ENCODE measurements at regions not wholly inside any gene's neighbourhood (a gene's known extent, or its start where the extent isn't known, plus 50 kb on each side); places are given as distances from the start of the nearest gene placed in this dataset.

- Histone ChIP-seq H3K27ac (ENCODE audit: low read depth, low read length) (no peak overlapping the region), H3K9me3 (ENCODE audit: control insufficient read depth in 5 of 5, low read length in 5 of 5) (no peaks in the 10 kb centered on the region), H3K4me1 (ENCODE audit: control insufficient read depth in 5 of 5, insufficient read depth in 5 of 5, low read length in 5 of 5) (no peaks in the 10 kb centered on the region), H3K9ac (ENCODE audit: low read length in 5 of 5) (no peak overlapping the region), H3K4me3 (ENCODE audit: low read depth in 1 of 5, low read length in 5 of 5) (no peak overlapping the region), H3K27me3 (ENCODE audit: control insufficient read depth in 5 of 5, insufficient read depth in 4 of 5, low read length in 5 of 5) (no peaks in the 10 kb centered on the region), H3K36me3 (ENCODE audit: control insufficient read depth in 5 of 5, insufficient read depth in 5 of 5, low read length in 5 of 5) (no peaks in the 10 kb centered on the region)
Observed at GRCh38 chr11:80054582-80055165, 613.8 kb upstream of the TENM4 start.

GRCh38 chr11:80048513-80048912 lies 607.7 kb upstream of the TENM4 start:
- H3K4me3 ChIP-seq (ENCODE audit: low read depth in 1 of 5, low read length in 5 of 5): no peak overlapping the region
- H3K9me3 ChIP-seq (ENCODE audit: control insufficient read depth in 5 of 5, low read length in 5 of 5): no peaks in the 10 kb centered on the region
- peaks cover 0 to 5% (median 0%) of the 10 kb centered on the region in 5 donors for H3K4me1 ChIP-seq (ENCODE audit: control insufficient read depth in 5 of 5, insufficient read depth in 5 of 5, low read length in 5 of 5)
- no peak overlapping the region for H3K27ac ChIP-seq (ENCODE audit: low read depth, low read length)
- H3K9ac ChIP-seq (ENCODE audit: low read length in 5 of 5): no peak overlapping the region
- no peaks in the 10 kb centered on the region for H3K27me3 ChIP-seq (ENCODE audit: control insufficient read depth in 5 of 5, insufficient read depth in 4 of 5, low read length in 5 of 5)
- no peaks in the 10 kb centered on the region for H3K36me3 ChIP-seq (ENCODE audit: control insufficient read depth in 5 of 5, insufficient read depth in 5 of 5, low read length in 5 of 5)

- Histone ChIP-seq H3K27ac (ENCODE audit: low read depth, low read length) (no peak overlapping the region), H3K4me3 (ENCODE audit: low read depth in 1 of 5, low read length in 5 of 5) (no peak overlapping the region), H3K9me3 (ENCODE audit: control insufficient read depth in 5 of 5, low read length in 5 of 5) (no peaks in the 10 kb centered on the region), H3K4me1 (ENCODE audit: control insufficient read depth in 5 of 5, insufficient read depth in 5 of 5, low read length in 5 of 5) (no peaks in the 10 kb centered on the region), H3K9ac (ENCODE audit: low read length in 5 of 5) (no peak overlapping the region), H3K27me3 (ENCODE audit: control insufficient read depth in 5 of 5, insufficient read depth in 4 of 5, low read length in 5 of 5) (no peaks in the 10 kb centered on the region), H3K36me3 (ENCODE audit: control insufficient read depth in 5 of 5, insufficient read depth in 5 of 5, low read length in 5 of 5) (no peaks in the 10 kb centered on the region)
Observed at GRCh38 chr11:80041136-80042000, 600.5 kb upstream of the TENM4 start.

GRCh38 chr11:80034801-80035200 lies 594.0 kb upstream of the TENM4 start:
- H3K36me3 ChIP-seq (ENCODE audit: control insufficient read depth in 5 of 5, insufficient read depth in 5 of 5, low read length in 5 of 5): no peaks in the 10 kb centered on the region
- no peak overlapping the region for H3K27ac ChIP-seq (ENCODE audit: low read depth, low read length)
- H3K4me3 ChIP-seq (ENCODE audit: low read depth in 1 of 5, low read length in 5 of 5): no peak overlapping the region
- no peaks in the 10 kb centered on the region for H3K27me3 ChIP-seq (ENCODE audit: control insufficient read depth in 5 of 5, insufficient read depth in 4 of 5, low read length in 5 of 5)
- no peaks in the 10 kb centered on the region for H3K4me1 ChIP-seq (ENCODE audit: control insufficient read depth in 5 of 5, insufficient read depth in 5 of 5, low read length in 5 of 5)
- H3K9ac ChIP-seq (ENCODE audit: low read length in 5 of 5): no peak overlapping the region
- no peaks in the 10 kb centered on the region for H3K9me3 ChIP-seq (ENCODE audit: control insufficient read depth in 5 of 5, low read length in 5 of 5)

GRCh38 chr11:80031014-80031600 lies 590.3 kb upstream of the TENM4 start:
- no peaks in the 10 kb centered on the region for H3K36me3 ChIP-seq (ENCODE audit: control insufficient read depth in 5 of 5, insufficient read depth in 5 of 5, low read length in 5 of 5)
- no peaks in the 10 kb centered on the region for H3K9me3 ChIP-seq (ENCODE audit: control insufficient read depth in 5 of 5, low read length in 5 of 5)
- no peak overlapping the region for H3K27ac ChIP-seq (ENCODE audit: low read depth, low read length)
- no peak overlapping the region for H3K9ac ChIP-seq (ENCODE audit: low read length in 5 of 5)
- H3K27me3 ChIP-seq (ENCODE audit: control insufficient read depth in 5 of 5, insufficient read depth in 4 of 5, low read length in 5 of 5): no peaks in the 10 kb centered on the region
- no peak overlapping the region for H3K4me3 ChIP-seq (ENCODE audit: low read depth in 1 of 5, low read length in 5 of 5)
- H3K4me1 ChIP-seq (ENCODE audit: control insufficient read depth in 5 of 5, insufficient read depth in 5 of 5, low read length in 5 of 5): no peaks in the 10 kb centered on the region

GRCh38 chr11:80028998-80029397 lies 588.2 kb upstream of the TENM4 start:
- no peak overlapping the region for H3K9ac ChIP-seq (ENCODE audit: low read length in 5 of 5)
- H3K4me3 ChIP-seq (ENCODE audit: low read depth in 1 of 5, low read length in 5 of 5): no peak overlapping the region
- H3K27me3 ChIP-seq (ENCODE audit: control insufficient read depth in 5 of 5, insufficient read depth in 4 of 5, low read length in 5 of 5): no peaks in the 10 kb centered on the region
- no peaks in the 10 kb centered on the region for H3K4me1 ChIP-seq (ENCODE audit: control insufficient read depth in 5 of 5, insufficient read depth in 5 of 5, low read length in 5 of 5)
- H3K9me3 ChIP-seq (ENCODE audit: control insufficient read depth in 5 of 5, low read length in 5 of 5): peaks cover 0 to 4% (median 0%) of the 10 kb centered on the region in 5 donors
- no peaks in the 10 kb centered on the region for H3K36me3 ChIP-seq (ENCODE audit: control insufficient read depth in 5 of 5, insufficient read depth in 5 of 5, low read length in 5 of 5)
- no peak overlapping the region for H3K27ac ChIP-seq (ENCODE audit: low read depth, low read length)

- Histone ChIP-seq H3K9ac (ENCODE audit: low read length in 5 of 5) (no peak overlapping the region), H3K9me3 (ENCODE audit: control insufficient read depth in 5 of 5, low read length in 5 of 5) (peaks cover 0 to 4% (median 0%) of the 10 kb centered on the region in 5 donors), H3K27me3 (ENCODE audit: control insufficient read depth in 5 of 5, insufficient read depth in 4 of 5, low read length in 5 of 5) (no peaks in the 10 kb centered on the region), H3K4me1 (ENCODE audit: control insufficient read depth in 5 of 5, insufficient read depth in 5 of 5, low read length in 5 of 5) (no peaks in the 10 kb centered on the region), H3K27ac (ENCODE audit: low read depth, low read length) (no peak overlapping the region), H3K36me3 (ENCODE audit: control insufficient read depth in 5 of 5, insufficient read depth in 5 of 5, low read length in 5 of 5) (no peaks in the 10 kb centered on the region), H3K4me3 (ENCODE audit: low read depth in 1 of 5, low read length in 5 of 5) (no peak overlapping the region)
Observed at GRCh38 chr11:80024119-80024518, 583.3 kb upstream of the TENM4 start.

- H3K27me3 ChIP-seq (ENCODE audit: control insufficient read depth in 5 of 5, insufficient read depth in 4 of 5, low read length in 5 of 5): no peaks in the 10 kb centered on the region
- H3K27ac ChIP-seq (ENCODE audit: low read depth, low read length): no peak overlapping the region
- no peak overlapping the region for H3K4me3 ChIP-seq (ENCODE audit: low read depth in 1 of 5, low read length in 5 of 5)
- no peaks in the 10 kb centered on the region for H3K36me3 ChIP-seq (ENCODE audit: control insufficient read depth in 5 of 5, insufficient read depth in 5 of 5, low read length in 5 of 5)
- no peaks in the 10 kb centered on the region for H3K4me1 ChIP-seq (ENCODE audit: control insufficient read depth in 5 of 5, insufficient read depth in 5 of 5, low read length in 5 of 5)
- H3K9me3 ChIP-seq (ENCODE audit: control insufficient read depth in 5 of 5, low read length in 5 of 5): peaks cover 0 to 4% (median 0%) of the 10 kb centered on the region in 5 donors
- H3K9ac ChIP-seq (ENCODE audit: low read length in 5 of 5): no peak overlapping the region
Observed at GRCh38 chr11:80023386-80023785, 582.6 kb upstream of the TENM4 start.

- no peak overlapping the region for H3K4me3 ChIP-seq (ENCODE audit: low read depth in 1 of 5, low read length in 5 of 5)
- no peaks in the 10 kb centered on the region for H3K36me3 ChIP-seq (ENCODE audit: control insufficient read depth in 5 of 5, insufficient read depth in 5 of 5, low read length in 5 of 5)
- H3K4me1 ChIP-seq (ENCODE audit: control insufficient read depth in 5 of 5, insufficient read depth in 5 of 5, low read length in 5 of 5): no peaks in the 10 kb centered on the region
- H3K27me3 ChIP-seq (ENCODE audit: control insufficient read depth in 5 of 5, insufficient read depth in 4 of 5, low read length in 5 of 5): no peaks in the 10 kb centered on the region
- peaks cover 0 to 3% (median 0%) of the 10 kb centered on the region in 5 donors for H3K9me3 ChIP-seq (ENCODE audit: control insufficient read depth in 5 of 5, low read length in 5 of 5)
- no peak overlapping the region for H3K9ac ChIP-seq (ENCODE audit: low read length in 5 of 5)
- H3K27ac ChIP-seq (ENCODE audit: low read depth, low read length): no peak overlapping the region
Observed at GRCh38 chr11:80010536-80010935, 569.7 kb upstream of the TENM4 start.

GRCh38 chr11:80009081-80009480 lies 568.3 kb upstream of the TENM4 start:
- Histone ChIP-seq H3K27ac (ENCODE audit: low read depth, low read length) (no peak overlapping the region), H3K36me3 (ENCODE audit: control insufficient read depth in 5 of 5, insufficient read depth in 5 of 5, low read length in 5 of 5) (no peaks in the 10 kb centered on the region), H3K27me3 (ENCODE audit: control insufficient read depth in 5 of 5, insufficient read depth in 4 of 5, low read length in 5 of 5) (no peaks in the 10 kb centered on the region), H3K4me1 (ENCODE audit: control insufficient read depth in 5 of 5, insufficient read depth in 5 of 5, low read length in 5 of 5) (no peaks in the 10 kb centered on the region), H3K4me3 (ENCODE audit: low read depth in 1 of 5, low read length in 5 of 5) (no peak overlapping the region), H3K9ac (ENCODE audit: low read length in 5 of 5) (no peak overlapping the region), H3K9me3 (ENCODE audit: control insufficient read depth in 5 of 5, low read length in 5 of 5) (peaks cover 0 to 3% (median 0%) of the 10 kb centered on the region in 5 donors)

All from subcutaneous abdominal adipose tissue (tissue), 5 donors.